AG04449 (cell line): ENCODE measurements at regions not wholly inside any gene's neighbourhood (a gene's known extent, or its start where the extent isn't known, plus 50 kb on each side); places are given as distances from the start of the nearest gene placed in this dataset.

Experiments
- CTCF ChIA-PET: fragments of 350-600 bp; formaldehyde crosslinking; extraction: SDS; loops from one replicate; lab custom pipeline; 2021; ENCODE audit warnings: antibody characterized with exemption; lab: Yijun Ruan, JAX
- POLR2A ChIA-PET: fragments of 400-600, 350-600 bp; formaldehyde crosslinking; extraction: SDS; loops from one replicate; lab custom pipeline; 2020; ENCODE audit warnings: antibody characterized with exemption, inconsistent platforms; lab: Yijun Ruan, JAX
- DNase-seq: peaks from one replicate; pipeline ENCODE4 v3.0.0-alpha.2; 2010; ENCODE audit warnings: low read depth, low spot score
- H3K4me3 ChIP-seq: 2 replicates; pipeline ENCODE4 v1.5.1; 2011; ENCODE audit warnings: low read depth, mild to moderate bottlenecking, control low read depth, low read length
- CTCF ChIP-seq: IDR thresholded peaks from one replicate; pipeline ENCODE4 v1.5.1; 2011; ENCODE audit warnings: mild to moderate bottlenecking, moderate library complexity, low read length, control low read depth, inconsistent platforms; ENCODE audit not compliant: insufficient read depth; ENCODE audit errors: missing control alignments

DNA sequence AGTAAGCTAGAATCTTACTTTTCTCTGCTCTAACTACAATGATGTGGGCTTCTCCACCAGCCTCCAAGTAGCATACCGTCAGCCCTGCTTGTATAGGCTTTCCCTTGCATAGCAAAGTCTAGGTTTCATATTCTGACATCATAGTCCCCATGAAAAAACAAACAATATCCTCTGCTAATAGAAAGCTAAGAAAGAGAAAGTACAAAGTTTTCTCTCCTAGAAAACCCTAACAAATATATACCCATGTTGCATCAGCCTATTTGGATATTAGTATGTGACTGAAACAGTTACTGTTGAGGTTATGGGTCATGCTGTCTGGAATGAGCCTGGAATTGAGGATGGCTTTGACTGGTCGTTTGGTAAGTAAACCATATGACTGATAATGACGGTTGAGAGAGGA is 1696.0 kb downstream of the MAT2B start:
- H3K4me3 ChIP-seq = no peak overlapping the region
- DNase-seq = no peak
- ChIA-PET CTCF (no interaction called here), POLR2A (no interaction called here)
- TF ChIP-seq CTCF = no peak

- ChIA-PET POLR2A (no interaction called here), CTCF (no interaction called here)
- H3K4me3 ChIP-seq = no peak overlapping the region
- TF ChIP-seq CTCF = no peak
- no peak for DNase-seq
These were observed 1696.5 kb downstream of the MAT2B start for GRCh38 chr5:165201771-165202518.

GRCh38 chr5:165202519-165202910 is 1697.1 kb downstream of the MAT2B start:
- TF ChIP-seq CTCF = no peak
- no peak for DNase-seq
- ChIA-PET POLR2A (no interaction called here), CTCF (no interaction called here)
- no peak overlapping the region for H3K4me3 ChIP-seq

- ChIA-PET CTCF (interaction anchor here (0.6 to 1.4 kb wide), 4 partner anchors 61 to 1638 kb away, joined by 3 read pairs; no protein-coding TSS in a partner anchor), POLR2A (no interaction called here)
- DNase-seq = no peak
- TF ChIP-seq CTCF = peak; percentile 47
- H3K4me3 ChIP-seq = no peak overlapping the region
These were observed 1703.8 kb downstream of the MAT2B start for GRCh38 chr5:165209101-165209727.

- DNase-seq = no peak
- ChIA-PET POLR2A (no interaction called here), CTCF (no interaction called here)
- TF ChIP-seq CTCF = no peak
- no peak overlapping the region for H3K4me3 ChIP-seq
These were observed 1719.1 kb downstream of the MAT2B start for GRCh38 chr5:165224366-165225045.

GRCh38 chr5:165227515-165227914 is 1722.1 kb downstream of the MAT2B start:
- CTCF ChIA-PET = no interaction called here
- no peak for DNase-seq
- no peak overlapping the region for H3K4me3 ChIP-seq
- POLR2A ChIA-PET = no interaction called here
- TF ChIP-seq CTCF = no peak
